ENCODE measurements at regions not wholly inside any gene's neighbourhood (a gene's known extent, or its start where the extent isn't known, plus 50 kb on each side); places are given as distances from the start of the nearest gene placed in this dataset.
"Not testable (repeated sequence)": the region's sequence is repeated elsewhere in the genome, so short reads cannot be mapped to it uniquely, and the experiment has no call there.

- DNase-seq (ENCODE audit: low read depth in 4 of 4, low spot score in 3 of 4): not testable (repeated sequence)
Measured at GRCh38 chr2:94576486-94576885, 294.7 kb upstream of the TEKT4 start.

GRCh38 chr2:94577160-94577559, 294.1 kb upstream of the TEKT4 start:
- peak; percentile 18 to 62 (median 40) for DNase-seq (ENCODE audit: low read depth in 4 of 4, low spot score in 3 of 4)

- DNase-seq (ENCODE audit: low read depth in 4 of 4, low spot score in 3 of 4): not testable (repeated sequence)
Measured at GRCh38 chr2:94579221-94579620, 292.0 kb upstream of the TEKT4 start.

- not testable (repeated sequence) for DNase-seq (ENCODE audit: low read depth in 4 of 4, low spot score in 3 of 4)
Measured at GRCh38 chr2:94583081-94583723, 288.0 kb upstream of the TEKT4 start.

- not testable (repeated sequence) for DNase-seq (ENCODE audit: low read depth in 4 of 4, low spot score in 3 of 4)
Measured at GRCh38 chr2:94584569-94584968, 286.7 kb upstream of the TEKT4 start.

GRCh38 chr2:94586032-94586982, 284.9 kb upstream of the TEKT4 start:
- not testable (repeated sequence) for DNase-seq (ENCODE audit: low read depth in 4 of 4, low spot score in 3 of 4)

GRCh38 chr2:94587042-94587441, 284.2 kb upstream of the TEKT4 start:
- not testable (repeated sequence) for DNase-seq (ENCODE audit: low read depth in 4 of 4, low spot score in 3 of 4)

GRCh38 chr2:94594019-94594836, 277.0 kb upstream of the TEKT4 start:
- DNase-seq (ENCODE audit: low read depth in 4 of 4, low spot score in 3 of 4): not testable (repeated sequence)

- not testable (repeated sequence) for DNase-seq (ENCODE audit: low read depth in 4 of 4, low spot score in 3 of 4)
Measured at GRCh38 chr2:94595956-94596355, 275.3 kb upstream of the TEKT4 start.

GRCh38 chr2:94598075-94598713, 273.0 kb upstream of the TEKT4 start:
- DNase-seq (ENCODE audit: low read depth in 4 of 4, low spot score in 3 of 4): not testable (repeated sequence)

GRCh38 chr2:94600929-94601328, 270.3 kb upstream of the TEKT4 start:
- DNase-seq (ENCODE audit: low read depth in 4 of 4, low spot score in 3 of 4): not testable (repeated sequence)

- no peak for DNase-seq (ENCODE audit: low read depth in 4 of 4, low spot score in 3 of 4)
Measured at GRCh38 chr2:94602466-94602865, 268.8 kb upstream of the TEKT4 start.

GRCh38 chr2:94622113-94622618, 249.1 kb upstream of the TEKT4 start:
- DNase-seq (ENCODE audit: low read depth in 4 of 4, low spot score in 3 of 4): no peak

GRCh38 chr2:94628953-94629352, 242.3 kb upstream of the TEKT4 start:
- DNase-seq (ENCODE audit: low read depth in 4 of 4, low spot score in 3 of 4): not testable (repeated sequence)

- not testable (repeated sequence) for DNase-seq (ENCODE audit: low read depth in 4 of 4, low spot score in 3 of 4)
Measured at GRCh38 chr2:94641397-94641796, 229.8 kb upstream of the TEKT4 start.

- not testable (repeated sequence) for DNase-seq (ENCODE audit: low read depth in 4 of 4, low spot score in 3 of 4)
Measured at GRCh38 chr2:94652131-94652530, 219.1 kb upstream of the TEKT4 start.

GRCh38 chr2:94669858-94670257, 201.4 kb upstream of the TEKT4 start:
- DNase-seq (ENCODE audit: low read depth in 4 of 4, low spot score in 3 of 4): not testable (repeated sequence)

GRCh38 chr2:94694236-94694635, 177.0 kb upstream of the TEKT4 start:
- not testable (repeated sequence) for DNase-seq (ENCODE audit: low read depth in 4 of 4, low spot score in 3 of 4)

GRCh38 chr2:94708982-94709381, 162.2 kb upstream of the TEKT4 start:
- DNase-seq (ENCODE audit: low read depth in 4 of 4, low spot score in 3 of 4): not testable (repeated sequence)

GRCh38 chr2:94725543-94725942, 145.7 kb upstream of the TEKT4 start:
- DNase-seq (ENCODE audit: low read depth in 4 of 4, low spot score in 3 of 4): no peak
